ENCODE measurements at regions not wholly inside any gene's neighbourhood (a gene's known extent, or its start where the extent isn't known, plus 50 kb on each side); places are given as distances from the start of the nearest gene placed in this dataset.

DNA sequence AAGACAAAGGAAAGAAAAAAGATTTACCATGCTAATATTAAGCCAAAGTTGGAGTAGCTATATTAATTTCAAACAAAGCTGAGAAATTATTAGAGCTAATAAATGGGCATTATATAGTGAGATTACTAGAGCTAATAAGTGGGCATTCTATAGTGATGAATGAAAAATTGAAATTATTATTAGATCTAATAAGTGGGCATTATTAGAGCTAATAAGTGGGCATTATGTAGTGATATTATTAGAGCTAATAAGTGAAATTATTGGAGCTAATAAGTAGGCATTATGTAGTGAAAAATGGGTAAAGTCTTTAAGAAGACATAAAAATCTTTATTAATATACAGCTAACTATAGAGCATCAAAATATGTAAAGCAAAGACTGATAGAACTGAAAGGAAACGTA lies 745.7 kb downstream of the TRIB2 start:
- Histone ChIP-seq H3K79me2 (ENCODE audit: control insufficient read depth, insufficient read depth, low read length) (no peaks in the 10 kb centered on the region), H2AFZ (ENCODE audit: insufficient read depth, low read depth, low read length, poor library complexity, severe bottlenecking) (no peak overlapping the region), H3K9ac (ENCODE audit: low read length) (no peak overlapping the region), H3K4me1 (ENCODE audit: control insufficient read depth in 2 of 2, insufficient read depth in 2 of 2, low read length in 2 of 2) (no peaks in the 10 kb centered on the region), H3K4me3 (ENCODE audit: control extremely low read depth in 1 of 5, extremely low read depth in 1 of 5, insufficient read depth in 1 of 5, low read depth in 2 of 5, low read length in 4 of 5) (no peak overlapping the region), H4K20me1 (ENCODE audit: control insufficient read depth, insufficient read depth, low read length, poor library complexity, severe bottlenecking) (no peaks in the 10 kb centered on the region), H3K4me2 (replicated peaks; ENCODE audit: low read depth, low read length, poor library complexity, severe bottlenecking) (no peak overlapping the region), H3K9me3 (ENCODE audit: control extremely low read depth in 1 of 3, control insufficient read depth in 2 of 3, insufficient read depth in 1 of 3, low read length in 2 of 3) (no peaks in the 10 kb centered on the region), H3K36me3 (replicated peaks in 1 of 2; ENCODE audit: control extremely low read depth in 1 of 2, control insufficient read depth in 1 of 2, extremely low read depth in 1 of 2, insufficient read depth in 2 of 2, low read length in 1 of 2) (no peaks in the 10 kb centered on the region), H3K27me3 (replicated peaks in 1 of 4; ENCODE audit: control extremely low read depth in 1 of 4, control insufficient read depth in 3 of 4, insufficient read depth in 4 of 4, low read length in 3 of 4) (no peaks in the 10 kb centered on the region), H3K27ac (ENCODE audit: low read length in 2 of 2) (no peak overlapping the region)
- POLR2A ChIA-PET = no interaction called here
- ATAC-seq (ENCODE audit: low read depth) (no peak), DNase-seq (no peak)
- H3K27ac Mint-ChIP-seq = no peak overlapping the region
- no peaks in the 10 kb centered on the region for H3K9me3 Mint-ChIP-seq (ENCODE audit: insufficient read depth)
- no CpG with 5 or more reads among the region's 1 CpG for WGBS (ENCODE audit: insufficient coverage)
- CTCF ChIA-PET = no interaction called here
- no peak overlapping the region for H3K4me3 Mint-ChIP-seq
- intact Hi-C loops (cut with micrococcal nuclease) = no loop called here
- no peaks in the 10 kb centered on the region for H3K27me3 Mint-ChIP-seq
- TF ChIP-seq, protein P1, sequence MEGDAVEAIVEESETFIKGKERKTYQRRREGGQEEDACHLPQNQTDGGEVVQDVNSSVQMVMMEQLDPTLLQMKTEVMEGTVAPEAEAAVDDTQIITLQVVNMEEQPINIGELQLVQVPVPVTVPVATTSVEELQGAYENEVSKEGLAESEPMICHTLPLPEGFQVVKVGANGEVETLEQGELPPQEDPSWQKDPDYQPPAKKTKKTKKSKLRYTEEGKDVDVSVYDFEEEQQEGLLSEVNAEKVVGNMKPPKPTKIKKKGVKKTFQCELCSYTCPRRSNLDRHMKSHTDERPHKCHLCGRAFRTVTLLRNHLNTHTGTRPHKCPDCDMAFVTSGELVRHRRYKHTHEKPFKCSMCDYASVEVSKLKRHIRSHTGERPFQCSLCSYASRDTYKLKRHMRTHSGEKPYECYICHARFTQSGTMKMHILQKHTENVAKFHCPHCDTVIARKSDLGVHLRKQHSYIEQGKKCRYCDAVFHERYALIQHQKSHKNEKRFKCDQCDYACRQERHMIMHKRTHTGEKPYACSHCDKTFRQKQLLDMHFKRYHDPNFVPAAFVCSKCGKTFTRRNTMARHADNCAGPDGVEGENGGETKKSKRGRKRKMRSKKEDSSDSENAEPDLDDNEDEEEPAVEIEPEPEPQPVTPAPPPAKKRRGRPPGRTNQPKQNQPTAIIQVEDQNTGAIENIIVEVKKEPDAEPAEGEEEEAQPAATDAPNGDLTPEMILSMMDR (IDR thresholded peaks at IDR 0.05) = no peak
- TF ChIP-seq EZH2 (IDR thresholded peaks at IDR 0.05; ENCODE audit: borderline replicate concordance, insufficient read depth, low read depth, low read length, poor library complexity, severe bottlenecking) = no peak
- H3K4me1 Mint-ChIP-seq = no peaks in the 10 kb centered on the region

DNA sequence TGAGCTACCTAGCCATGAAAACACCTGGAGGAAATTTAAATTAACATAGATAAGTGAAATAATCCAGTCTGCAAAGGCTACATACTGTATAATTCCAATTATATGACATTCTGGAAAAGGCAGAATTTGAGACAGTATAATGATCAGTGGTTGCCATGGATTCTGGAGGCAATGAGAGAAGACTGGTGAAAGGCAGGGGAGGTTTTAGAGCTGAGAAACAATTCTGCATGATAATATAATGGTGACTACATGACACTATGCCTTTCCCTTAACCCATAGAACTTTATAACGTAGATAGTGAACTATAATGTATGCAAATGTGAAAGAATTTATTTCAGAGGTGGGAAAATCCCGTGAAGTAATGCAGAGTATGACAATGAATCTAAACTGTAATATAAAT lies 749.3 kb downstream of the TRIB2 start:
- POLR2A ChIA-PET = no interaction called here
- DNase-seq (no peak), ATAC-seq (ENCODE audit: low read depth) (no peak)
- Histone ChIP-seq H3K36me3 (replicated peaks in 1 of 2; ENCODE audit: control extremely low read depth in 1 of 2, control insufficient read depth in 1 of 2, extremely low read depth in 1 of 2, insufficient read depth in 2 of 2, low read length in 1 of 2) (no peaks in the 10 kb centered on the region), H3K9me3 (ENCODE audit: control extremely low read depth in 1 of 3, control insufficient read depth in 2 of 3, insufficient read depth in 1 of 3, low read length in 2 of 3) (no peaks in the 10 kb centered on the region), H4K20me1 (ENCODE audit: control insufficient read depth, insufficient read depth, low read length, poor library complexity, severe bottlenecking) (no peaks in the 10 kb centered on the region), H3K9ac (ENCODE audit: low read length) (no peak overlapping the region), H3K4me3 (ENCODE audit: control extremely low read depth in 1 of 5, extremely low read depth in 1 of 5, insufficient read depth in 1 of 5, low read depth in 2 of 5, low read length in 4 of 5) (no peak overlapping the region), H3K27me3 (replicated peaks in 1 of 4; ENCODE audit: control extremely low read depth in 1 of 4, control insufficient read depth in 3 of 4, insufficient read depth in 4 of 4, low read length in 3 of 4) (no peaks in the 10 kb centered on the region), H3K4me1 (ENCODE audit: control insufficient read depth in 2 of 2, insufficient read depth in 2 of 2, low read length in 2 of 2) (no peaks in the 10 kb centered on the region), H2AFZ (ENCODE audit: insufficient read depth, low read depth, low read length, poor library complexity, severe bottlenecking) (no peak overlapping the region), H3K4me2 (replicated peaks; ENCODE audit: low read depth, low read length, poor library complexity, severe bottlenecking) (no peak overlapping the region), H3K27ac (ENCODE audit: low read length in 2 of 2) (no peak overlapping the region), H3K79me2 (ENCODE audit: control insufficient read depth, insufficient read depth, low read length) (no peaks in the 10 kb centered on the region)
- H3K4me3 Mint-ChIP-seq = no peak overlapping the region
- H3K4me1 Mint-ChIP-seq = no peaks in the 10 kb centered on the region
- no peaks in the 10 kb centered on the region for H3K9me3 Mint-ChIP-seq (ENCODE audit: insufficient read depth)
- intact Hi-C loops (cut with micrococcal nuclease) = no loop called here
- TF ChIP-seq, protein P1 (IDR thresholded peaks at IDR 0.05) = no peak
- no peak for TF ChIP-seq EZH2 (IDR thresholded peaks at IDR 0.05; ENCODE audit: borderline replicate concordance, insufficient read depth, low read depth, low read length, poor library complexity, severe bottlenecking)
- no peak overlapping the region for H3K27ac Mint-ChIP-seq
- no CpG with 5 or more reads among the region's 2 CpGs for WGBS (ENCODE audit: insufficient coverage)
- CTCF ChIA-PET = no interaction called here
- no peaks in the 10 kb centered on the region for H3K27me3 Mint-ChIP-seq

Measured in B cell (primary cell).